HG03064 (cell line): ENCODE measurements at regions not wholly inside any gene's neighbourhood (a gene's known extent, or its start where the extent isn't known, plus 50 kb on each side); places are given as distances from the start of the nearest gene placed in this dataset.
"Not testable (repeated sequence)": the region's sequence is repeated elsewhere in the genome, so short reads cannot be mapped to it uniquely, and the experiment has no call there.

Source experiments
- ATAC-seq: cut with Tn5 transposase; IDR thresholded peaks from one replicate; pipeline ENCODE4 v1.9.1; 2021; ENCODE audit warnings: low read depth; ENCODE audit not compliant: unreplicated experiment

DNA sequence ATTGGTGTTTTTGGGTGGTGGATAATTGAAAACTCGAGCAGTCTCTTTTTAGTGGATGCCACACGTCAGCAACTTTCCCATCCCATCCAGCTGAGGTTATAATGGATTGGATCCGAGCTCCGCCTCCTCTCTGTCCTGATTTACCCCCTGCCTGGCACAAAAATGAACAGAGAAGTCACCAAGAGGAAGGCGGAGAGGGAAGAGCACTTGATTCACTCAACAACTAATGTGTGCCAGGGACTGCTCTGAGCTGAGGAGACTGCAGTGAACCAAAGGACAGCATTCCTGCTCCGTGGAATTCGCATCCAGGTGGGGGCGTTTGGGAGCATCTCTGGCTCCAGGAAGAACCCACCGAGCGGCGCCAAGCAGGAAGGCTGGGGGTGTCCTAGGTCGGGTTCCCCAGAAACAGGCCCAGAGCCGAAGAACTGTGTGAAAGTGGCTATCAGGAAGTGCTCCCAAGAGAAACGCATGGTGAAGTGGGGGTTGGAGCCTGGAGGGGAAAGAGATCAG, 95.8 kb upstream of the NAA20 start:
- no peak for ATAC-seq

DNA sequence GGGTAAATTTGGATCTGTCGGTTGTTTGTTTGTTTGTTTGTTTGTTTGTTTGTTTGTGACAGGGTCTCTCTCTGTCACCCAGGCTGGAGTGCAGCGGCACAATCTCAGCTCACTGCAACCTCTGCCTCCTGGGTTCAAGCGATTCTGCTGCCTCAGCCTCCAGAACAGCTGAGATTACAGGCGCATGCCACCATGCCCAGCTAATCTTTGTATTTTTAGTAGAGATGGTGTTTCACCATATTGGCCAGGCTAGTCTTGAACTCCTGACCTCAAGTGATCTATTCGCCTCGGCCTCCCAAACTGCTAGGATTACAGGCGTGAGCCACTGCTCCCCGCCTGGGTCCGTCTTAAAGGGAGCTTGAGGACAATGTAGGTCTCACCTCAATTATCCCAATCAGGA, 95.3 kb upstream of the NAA20 start:
- not testable (repeated sequence) for ATAC-seq

DNA sequence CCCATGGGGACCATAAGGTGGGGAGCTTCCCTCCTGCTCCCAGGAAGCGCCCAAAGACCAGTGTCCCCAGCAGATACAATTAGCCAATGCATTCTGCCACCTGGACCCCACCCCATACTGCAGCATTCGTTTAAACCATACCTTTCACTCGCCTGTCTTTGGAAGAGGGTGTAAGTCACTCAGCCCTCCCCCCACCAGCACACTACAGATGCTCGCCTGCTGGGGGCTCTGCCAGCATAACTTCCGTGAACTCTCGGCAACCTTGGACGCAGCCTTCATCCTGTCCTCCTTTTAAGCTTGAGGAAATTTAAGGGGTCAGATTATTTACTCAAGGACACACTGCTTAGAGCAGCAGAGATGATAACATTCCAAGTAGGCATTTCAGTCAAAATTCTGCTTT, 94.4 kb upstream of the NAA20 start:
- no peak for ATAC-seq

DNA sequence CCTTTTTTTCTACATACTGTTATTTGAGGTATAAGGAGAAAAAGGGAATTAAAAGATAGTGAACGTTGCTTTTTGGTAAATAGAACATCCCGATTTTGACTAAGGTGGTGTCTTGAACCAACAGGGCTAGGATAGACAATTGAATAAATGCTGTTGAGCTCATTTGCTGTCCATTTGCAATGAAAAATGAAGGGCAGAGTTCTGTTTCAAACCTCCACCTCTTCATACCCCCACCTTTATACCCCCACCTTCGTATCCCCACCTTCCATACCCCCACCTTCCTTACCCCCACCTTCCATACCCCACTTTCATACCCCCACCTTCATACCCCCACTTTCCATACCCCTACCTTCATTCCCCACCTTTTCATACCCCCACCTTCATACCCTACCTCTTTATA, 93.4 kb upstream of the NAA20 start:
- ATAC-seq, result no peak

DNA sequence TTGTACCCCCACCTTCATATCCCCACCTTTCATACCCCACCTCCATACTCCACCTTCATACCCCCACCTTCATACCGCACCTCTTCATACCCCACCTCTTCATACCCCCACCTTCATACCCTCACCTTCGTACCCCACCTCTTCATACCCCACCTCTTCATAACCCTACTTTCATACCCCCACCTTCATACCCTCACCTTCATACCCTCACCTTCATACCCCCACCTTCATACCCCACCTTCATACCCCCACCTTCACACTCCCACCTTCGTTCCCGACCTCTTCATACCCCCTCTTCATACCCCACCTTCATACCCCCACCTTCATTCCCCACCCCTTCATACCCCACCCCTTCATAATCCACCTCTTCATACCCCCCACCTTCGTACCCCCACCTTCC, 92.9 kb upstream of the NAA20 start:
- no peak for ATAC-seq

DNA sequence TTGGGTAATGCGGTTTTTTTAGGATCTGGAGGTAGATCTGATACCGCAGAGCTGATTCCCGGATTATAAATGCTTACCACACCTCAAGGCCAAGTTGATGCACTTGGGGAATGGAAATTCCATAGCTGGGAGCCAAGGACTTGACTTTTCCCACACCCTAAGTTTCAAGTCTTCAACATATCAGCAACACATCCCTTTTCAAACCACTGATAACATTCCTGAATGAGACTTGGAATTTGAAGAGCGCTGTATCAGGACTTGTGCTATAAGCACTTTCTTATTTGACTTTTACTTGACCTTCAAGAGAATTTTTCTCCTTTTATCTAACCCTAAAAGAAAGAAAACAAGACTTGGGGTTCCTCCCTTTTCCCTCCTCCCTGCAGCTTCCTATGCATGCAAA, 90.6 kb upstream of the NAA20 start:
- no peak for ATAC-seq

DNA sequence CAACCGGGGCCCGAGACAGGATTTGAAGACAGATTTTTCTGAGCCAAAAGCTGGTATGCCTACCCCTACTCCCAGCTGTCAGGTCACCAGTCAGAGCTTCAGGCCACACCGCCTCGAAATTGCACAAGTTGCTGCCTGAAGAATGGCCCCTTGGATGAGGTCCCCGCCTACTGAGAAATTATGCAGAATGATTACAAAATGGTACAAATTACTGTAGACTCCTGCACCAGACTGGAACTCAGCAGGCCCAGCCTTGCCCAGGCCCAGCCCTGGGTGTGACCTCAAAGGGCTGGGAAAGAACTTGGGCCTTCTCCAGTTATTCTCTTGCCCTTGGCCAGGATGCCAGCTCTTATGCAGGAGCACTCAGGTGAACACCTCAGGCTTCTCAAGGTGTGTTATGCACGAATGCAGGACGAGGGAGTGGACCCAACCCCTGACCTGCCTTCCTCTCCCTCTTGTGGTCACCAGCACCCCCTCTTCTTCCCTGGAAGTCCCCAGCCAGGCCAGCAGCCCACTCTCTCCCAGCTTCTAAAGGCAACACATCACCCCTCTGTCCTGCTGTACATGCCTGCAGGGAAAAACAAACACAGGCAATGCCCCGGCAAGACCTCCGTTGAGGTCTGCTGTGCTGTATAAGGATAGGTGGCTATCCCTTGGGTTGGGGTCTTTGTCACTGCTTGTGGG, 88.7 kb upstream of the NAA20 start:
- no peak for ATAC-seq

DNA sequence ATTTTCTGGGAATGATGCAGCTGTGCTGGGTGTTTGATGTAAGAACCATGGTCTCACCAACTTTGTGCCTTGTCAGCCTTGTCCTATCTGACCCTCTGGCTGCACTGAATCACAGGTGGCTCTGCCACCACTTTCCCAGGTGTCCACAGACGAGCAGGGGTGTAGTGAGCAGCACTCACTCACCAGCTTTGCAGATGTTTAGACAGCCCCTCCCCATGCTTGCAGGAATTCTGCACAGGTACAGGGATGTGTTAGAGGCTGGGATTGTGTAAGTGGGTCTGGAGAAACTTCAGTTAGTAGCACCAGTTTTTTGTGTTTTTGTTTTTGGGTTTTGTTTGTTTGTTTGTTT, 88.2 kb upstream of the NAA20 start:
- no peak for ATAC-seq

DNA sequence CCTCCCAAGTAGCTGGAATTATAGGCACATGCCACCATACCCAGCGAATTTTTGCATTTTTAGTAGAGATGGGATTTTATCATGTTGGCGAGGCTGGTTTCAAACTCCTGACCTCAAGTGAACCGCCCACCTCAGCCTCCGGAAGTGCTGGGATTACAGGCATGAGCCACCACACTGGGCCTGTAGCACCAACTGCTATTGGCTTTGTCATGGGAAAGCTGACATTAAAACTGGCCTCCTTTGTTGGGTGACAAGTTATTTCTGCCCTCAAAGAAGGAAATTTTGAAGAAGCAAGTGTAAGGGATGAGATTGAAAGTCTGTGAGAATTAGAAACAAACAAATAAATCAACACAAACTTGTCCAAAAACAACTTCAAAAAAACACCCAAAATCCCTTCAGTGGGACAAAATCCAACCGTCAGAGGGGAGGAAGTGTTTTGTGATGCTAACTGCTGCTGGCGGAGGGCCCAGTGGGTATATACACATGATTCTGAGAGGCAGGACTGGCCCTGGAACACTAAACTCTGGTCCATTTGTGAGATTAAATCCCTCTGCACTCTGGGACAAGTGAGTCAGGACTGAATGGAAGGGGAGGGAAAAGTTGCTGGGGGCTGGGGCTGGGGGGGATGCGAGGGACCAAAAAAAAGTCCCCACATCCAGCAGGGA, 87.5 kb upstream of the NAA20 start:
- no peak for ATAC-seq

DNA sequence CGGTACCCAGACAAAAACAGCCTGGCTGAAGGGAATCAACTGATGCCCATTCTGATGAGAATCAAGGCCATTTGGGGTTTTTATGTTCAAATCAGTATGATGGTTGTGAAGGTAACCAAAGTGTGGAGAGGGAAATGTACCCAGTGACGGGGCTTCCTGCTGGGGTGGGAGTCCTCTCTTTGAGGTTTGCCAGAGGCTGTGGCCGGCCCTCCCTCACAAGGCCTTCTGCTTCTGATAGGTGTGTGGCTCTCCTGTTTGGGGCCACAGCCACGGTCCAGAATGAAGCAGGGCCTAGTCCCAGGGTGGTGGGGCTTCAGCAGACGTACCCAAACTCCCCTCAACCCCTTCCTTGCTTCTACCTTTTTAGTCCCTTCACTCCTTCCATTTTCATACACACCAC, 86.7 kb upstream of the NAA20 start:
- no peak for ATAC-seq

DNA sequence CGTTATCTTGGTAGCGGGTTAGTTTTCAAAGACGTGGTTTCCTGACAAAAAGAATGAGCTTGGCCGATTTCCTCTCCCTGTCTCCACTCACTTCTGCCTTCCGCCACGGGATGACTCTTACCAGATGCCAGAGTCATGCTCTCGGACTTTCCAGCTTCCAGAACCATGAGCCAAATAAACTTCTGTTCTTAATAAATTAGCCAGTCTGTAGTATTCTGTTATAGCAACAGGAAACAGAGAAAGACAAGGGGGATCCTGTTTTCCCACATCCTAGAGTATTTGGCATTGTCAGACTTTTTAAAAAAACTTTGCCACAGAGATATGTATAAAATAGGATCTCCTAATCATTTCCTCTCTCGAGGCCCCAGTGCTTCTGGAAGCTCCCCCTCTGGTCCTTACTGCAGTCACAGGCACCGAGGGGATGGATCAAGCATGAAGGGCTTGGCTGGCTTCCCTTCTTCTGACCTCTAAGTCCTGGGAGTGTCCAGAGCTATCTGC, 84.9 kb upstream of the NAA20 start:
- no peak for ATAC-seq

DNA sequence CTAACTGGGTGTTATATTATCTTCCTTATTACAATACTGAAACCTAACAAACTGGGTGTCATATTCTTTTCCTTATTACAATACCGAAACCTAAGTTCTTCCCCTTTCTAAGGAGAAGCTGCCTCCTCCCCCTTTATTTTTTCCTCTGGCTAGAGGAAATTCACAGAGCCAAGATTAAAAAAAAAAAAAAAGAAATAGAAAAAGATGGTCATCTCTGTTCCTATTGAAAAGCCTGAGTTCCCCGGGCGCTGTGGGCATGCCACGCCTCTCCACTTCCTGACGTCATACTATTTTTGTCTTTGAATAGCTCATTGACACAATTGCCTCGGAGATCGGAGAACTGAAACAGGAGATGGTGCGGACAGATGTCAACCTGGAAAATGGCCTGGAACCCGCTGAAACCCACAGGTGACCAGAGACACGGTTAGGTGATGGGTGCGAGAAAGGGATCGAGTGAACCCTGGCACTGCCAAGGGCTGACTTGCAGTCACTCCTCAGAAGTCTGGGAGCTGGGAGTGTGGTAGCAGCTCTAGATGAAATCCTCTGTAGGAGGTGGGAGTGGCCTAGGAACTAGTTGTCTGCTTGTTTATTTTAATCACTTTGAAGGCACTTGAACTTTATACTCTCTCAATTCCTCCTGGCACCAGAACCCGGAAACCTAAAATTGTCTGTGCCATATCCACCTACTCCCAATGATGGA, 82.2 kb upstream of the NAA20 start:
- no peak for ATAC-seq

DNA sequence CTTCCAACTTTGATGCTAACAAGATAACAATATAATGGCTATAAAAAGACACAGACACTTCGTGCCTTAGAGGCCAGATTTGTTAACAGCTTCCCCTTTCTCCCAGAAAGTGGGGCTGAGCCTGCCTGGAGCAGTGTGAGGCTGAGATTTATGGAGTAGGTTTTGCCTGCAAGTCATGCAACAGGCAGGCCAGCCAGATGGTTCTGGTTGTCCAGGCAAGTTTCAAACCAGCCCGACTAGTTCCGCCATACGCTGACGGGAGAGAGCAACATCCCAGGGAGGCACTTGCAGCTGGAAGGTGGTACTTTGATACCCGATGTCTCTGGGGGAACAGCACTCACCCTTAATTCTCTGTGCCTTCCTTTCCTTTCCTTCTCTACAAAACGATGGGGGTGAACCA, 81.3 kb upstream of the NAA20 start:
- no peak for ATAC-seq

DNA sequence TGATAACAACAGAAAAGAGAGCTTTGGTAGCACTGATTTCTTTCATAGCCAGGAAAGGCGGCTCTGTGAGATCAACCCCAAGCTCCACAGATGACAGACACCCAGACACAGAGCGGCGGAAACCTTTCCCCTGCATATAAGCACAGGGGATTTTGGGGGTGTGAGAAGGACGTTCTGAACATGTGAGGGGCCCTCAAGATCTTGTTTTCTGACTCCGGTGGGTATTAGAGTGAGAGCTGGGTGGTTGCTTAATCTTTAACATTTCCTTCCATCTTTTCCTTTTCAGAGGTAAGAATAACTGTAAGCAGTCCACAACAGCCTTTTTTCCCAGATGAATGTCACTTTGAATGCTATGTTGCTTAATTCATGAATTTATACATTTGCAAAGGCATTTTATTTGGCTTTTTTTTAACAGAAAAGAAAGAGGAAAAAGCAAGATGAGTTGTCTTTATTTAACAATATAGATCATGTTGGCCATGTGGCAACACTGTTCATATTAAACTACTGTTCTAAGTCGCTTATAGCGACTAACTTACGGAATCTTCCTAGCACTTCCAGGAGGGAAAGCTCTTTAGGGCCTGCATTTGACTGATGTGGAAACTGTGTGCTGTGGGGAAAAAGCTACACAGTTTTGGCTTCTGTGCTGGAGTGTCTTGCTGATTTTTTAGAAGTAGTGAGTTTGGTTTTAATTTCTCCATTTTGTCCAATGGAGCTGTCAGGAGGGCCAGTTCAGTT, 80.5 kb upstream of the NAA20 start:
- no peak for ATAC-seq

DNA sequence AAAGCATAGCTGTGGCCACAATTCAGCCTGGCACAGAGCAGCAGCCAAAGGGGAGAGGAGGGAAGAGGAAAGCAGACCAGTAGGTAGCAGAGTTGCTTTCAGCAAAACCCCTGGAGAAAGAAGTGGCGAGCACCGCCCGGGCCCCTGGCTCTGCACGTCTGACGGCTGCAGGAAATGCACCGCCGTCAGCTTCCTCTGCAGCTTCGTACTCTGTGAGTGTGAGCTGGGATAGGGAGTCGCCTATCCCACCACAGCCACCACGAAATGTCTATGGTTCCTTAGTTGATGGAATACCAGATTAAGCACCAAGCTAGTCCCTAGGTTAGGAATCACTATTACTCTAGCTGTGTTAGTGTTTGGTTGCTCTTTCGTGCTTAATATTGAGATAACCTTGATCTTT, 79.9 kb upstream of the NAA20 start:
- ATAC-seq, result peak; percentile 33

DNA sequence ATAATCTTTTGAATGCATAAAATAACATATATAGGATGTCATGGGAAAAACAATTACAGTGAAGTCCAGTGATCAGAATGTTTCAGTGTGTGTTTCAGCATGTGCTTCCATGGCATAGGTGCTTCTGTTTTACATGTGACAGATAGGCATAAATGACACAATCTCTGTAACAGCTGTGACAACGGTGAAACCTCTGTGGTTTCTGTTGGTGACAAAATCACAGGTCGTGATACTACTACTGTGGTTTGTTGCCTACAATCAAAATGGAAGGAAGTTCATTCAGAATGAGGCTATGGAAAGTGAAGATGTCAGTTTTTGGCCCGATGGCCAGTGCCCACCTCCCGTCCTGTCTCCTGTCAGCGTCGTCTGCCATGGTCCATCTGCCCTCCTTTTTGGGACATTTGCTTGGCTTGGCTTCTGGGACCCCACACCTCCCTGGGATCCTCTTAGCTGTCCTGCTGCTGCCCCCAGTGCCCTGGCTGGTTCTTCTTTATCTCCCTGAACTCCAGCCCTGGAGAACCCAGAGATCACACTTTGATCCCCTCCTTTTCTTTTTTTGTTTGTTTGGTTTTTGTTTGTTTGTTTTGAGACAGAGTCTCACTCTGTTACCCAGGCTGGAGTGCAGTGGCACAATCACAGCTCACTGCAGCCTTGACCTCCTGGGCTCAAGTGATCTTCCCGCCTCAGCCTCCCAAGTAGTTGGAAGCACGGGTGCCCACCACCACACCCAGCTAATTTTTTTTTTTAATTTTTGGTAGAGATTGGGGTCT, 79.3 kb upstream of the NAA20 start:
- peak; percentile 64 for ATAC-seq

DNA sequence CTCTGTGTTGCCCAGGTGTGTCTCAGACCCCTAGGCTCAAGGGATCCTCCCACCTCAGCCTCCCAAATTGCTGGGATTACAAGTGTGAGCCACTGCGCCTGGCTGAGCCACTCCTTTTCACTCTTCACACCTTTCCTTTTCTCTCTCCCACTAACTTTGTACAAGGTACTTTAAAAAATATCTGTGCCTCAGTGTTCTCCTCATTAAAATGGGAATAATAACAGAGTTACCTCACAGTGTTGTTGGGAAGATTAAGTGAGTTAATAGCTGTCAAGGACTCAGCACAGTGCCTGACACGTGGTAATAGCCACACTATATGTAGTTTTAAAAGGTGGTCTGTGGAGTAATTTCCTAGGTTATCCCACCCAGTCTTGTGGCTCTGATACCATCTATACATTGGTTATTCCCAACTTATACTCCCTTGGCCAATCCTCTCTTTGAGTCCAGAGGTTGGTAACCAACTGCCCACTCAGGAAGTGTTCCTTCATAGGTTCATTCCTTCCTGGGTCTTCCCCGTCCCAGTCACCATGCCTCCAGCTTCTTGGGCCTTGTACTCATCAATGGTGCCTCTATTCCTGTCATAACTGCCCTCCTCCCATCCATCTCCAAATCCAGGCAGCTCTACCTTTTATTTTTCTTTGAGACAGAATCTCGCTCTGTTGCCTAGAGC, 78.6 kb upstream of the NAA20 start:
- ATAC-seq, result no peak

DNA sequence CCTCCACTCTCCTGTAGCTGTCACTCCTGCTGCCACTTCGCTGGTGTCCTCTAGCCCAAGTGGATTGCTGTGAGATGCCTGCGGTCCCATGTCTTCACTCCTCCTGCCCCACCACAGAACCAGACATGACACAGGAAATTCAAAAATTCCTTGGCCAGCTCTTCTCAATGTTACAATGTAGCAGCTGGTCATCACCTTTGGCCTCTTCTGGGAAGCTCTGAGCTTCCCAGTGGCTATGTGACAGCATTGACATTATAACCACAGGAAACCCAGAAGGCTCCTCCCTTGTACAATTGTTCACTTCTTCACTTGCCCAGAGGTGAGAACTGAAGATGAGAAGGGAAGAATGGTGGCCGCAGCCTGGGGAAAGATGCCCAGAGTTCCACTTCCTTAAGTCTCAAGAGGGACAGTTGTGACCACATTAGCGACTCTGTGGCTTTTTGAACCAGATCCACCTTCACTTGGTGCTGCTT, 76.1 kb upstream of the NAA20 start:
- ATAC-seq, result no peak

DNA sequence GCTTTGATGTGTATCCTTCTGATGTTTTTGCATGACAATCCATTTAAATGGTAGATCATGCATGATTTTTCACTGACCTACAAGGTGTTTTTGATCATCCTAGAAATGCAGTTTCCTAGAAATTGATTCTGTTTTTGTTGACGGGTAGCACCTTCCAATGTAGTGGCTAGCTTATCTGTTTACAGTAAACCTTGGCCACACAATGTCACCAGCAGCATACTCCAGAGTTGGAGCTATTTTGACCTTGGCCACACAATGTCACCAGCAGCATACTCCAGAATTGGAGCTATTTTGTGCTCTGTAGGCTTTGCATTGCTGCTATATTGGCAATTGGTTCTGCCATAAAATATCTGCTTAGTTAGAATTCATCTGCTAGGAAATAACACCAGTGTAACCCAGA, 74.6 kb upstream of the NAA20 start:
- no peak for ATAC-seq

DNA sequence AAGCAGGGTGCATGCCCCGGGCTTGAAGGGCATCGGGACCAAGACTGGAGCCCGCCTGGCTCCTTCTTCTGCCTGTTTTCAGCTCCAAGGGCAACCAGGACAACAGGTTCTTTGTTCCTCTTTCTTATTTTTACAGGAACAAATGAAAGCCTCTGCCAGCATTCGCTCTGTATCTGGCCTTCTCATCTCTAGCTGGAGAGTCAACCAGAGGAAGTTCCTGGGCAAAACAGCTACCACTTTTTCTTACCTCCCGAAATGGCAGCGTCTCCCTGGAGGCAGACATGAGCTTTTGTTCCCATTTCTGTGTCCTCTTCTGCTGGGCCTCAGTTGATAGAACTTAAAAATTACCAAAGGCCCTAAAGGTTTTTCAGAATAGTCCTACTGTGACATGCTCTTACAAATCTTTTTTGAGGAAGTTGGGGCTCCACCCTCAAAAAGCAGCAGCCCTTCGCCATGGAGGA, 74.1 kb upstream of the NAA20 start:
- no peak for ATAC-seq
